Tongue (tissue), 1 donor: ENCODE measurements at regions not wholly inside any gene's neighbourhood (a gene's known extent, or its start where the extent isn't known, plus 50 kb on each side); places are given as distances from the start of the nearest gene placed in this dataset.

Experiments
- DNase-seq: peaks from one replicate; pipeline ENCODE4 v3.0.0-alpha.2; 2015

DNA sequence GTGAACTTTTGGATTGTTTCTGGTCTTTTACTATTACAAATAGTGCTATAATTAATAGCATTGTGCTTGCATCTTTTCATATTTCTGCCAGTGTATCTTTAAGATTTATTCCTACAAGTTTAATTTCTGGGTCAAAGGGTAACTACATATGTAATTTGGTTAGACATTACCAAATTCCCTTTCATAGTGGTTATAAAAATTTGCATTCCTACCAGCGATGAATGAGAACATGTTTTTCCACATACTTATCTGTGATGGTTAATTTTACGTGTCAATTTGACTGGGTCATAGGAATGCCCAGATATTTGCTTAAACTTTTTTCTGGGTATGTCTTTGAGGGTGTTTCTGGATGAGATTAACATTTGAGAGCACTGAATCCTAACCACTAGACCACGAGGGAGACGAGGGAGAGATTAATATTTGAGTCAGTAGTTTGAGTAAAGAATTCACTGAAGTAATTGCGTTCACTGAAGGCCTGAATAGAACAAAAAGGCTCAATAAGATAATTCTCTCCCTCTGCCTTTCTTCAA is 132.3 kb upstream of the NEO1 start:
- no peak for DNase-seq

DNA sequence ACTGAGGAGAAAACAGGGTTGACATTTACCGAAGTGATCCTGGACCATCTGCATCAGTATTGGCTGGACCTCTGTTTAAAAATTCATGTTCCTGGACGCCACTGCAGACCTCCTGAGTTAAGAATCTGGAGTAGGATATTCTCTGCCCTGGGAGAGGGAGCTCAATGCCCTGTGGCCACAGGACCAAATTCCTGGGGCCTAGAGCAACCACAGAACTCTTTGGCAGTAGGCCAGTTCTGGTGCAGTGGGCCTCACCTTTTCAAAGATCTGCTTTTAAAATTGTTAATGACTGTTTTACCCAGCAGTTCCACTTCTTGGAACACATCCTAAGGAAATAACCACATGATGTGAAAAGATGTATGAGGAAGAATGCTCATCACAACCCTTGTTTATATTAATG is 133.3 kb upstream of the ADPGK start:
- no peak for DNase-seq

DNA sequence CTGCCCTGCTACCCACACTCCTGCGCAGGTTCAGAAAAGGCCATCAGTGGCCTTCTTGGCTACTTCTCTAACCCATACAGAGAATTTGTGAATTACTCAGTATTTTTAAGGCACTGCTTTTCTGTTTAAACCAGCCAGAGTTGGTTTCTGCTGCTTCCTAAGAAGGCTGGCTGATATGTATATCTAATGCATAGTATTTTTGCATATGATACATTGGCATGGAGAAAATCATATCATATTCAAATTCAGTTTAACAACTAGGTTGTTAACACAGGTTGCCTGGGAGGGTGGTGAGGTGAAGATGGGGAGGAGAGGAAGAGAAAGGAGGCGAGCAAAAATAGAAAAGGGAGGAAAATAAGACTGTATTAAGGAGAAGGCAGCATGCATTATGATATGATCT is 132.8 kb upstream of the ADPGK start:
- DNase-seq = no peak

DNA sequence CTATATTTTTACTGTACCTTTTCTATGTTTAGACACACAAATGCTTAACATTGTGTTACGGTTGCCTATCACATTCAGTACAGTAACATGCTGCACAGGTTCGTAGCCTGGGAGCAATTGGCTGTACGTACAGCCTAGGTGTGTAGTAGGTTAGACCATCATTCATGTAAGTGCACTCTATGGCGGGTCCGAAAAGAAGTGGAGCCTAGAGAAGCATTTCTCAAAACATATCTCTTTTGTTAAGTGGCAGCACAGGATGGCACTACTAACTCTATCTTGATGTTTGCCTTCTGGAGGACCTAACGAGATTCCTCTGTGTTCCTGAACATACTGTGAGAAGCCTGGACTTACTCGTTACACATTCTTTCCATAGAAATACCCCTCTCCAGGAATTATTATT is 132.3 kb upstream of the ADPGK start:
- no peak for DNase-seq

DNA sequence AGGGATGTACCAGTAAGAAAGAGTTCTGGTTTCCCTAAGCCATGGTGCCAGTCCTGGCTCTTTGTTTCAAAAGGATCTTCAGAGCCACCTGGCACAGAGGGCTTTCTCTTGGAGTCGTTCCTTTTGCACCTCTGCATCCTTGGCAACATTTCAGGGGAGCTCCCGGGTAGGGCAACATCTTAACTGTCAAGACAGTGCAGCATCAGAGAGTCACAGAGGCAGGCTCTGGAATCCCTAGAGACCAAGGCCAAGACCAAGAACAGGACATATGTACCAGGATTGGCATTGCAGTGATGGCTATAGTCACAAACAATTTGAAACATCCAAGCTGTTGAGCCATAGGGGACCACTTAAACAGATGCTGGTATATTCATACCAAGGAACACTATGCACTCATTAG is 129.4 kb upstream of the ADPGK start:
- DNase-seq = no peak

DNA sequence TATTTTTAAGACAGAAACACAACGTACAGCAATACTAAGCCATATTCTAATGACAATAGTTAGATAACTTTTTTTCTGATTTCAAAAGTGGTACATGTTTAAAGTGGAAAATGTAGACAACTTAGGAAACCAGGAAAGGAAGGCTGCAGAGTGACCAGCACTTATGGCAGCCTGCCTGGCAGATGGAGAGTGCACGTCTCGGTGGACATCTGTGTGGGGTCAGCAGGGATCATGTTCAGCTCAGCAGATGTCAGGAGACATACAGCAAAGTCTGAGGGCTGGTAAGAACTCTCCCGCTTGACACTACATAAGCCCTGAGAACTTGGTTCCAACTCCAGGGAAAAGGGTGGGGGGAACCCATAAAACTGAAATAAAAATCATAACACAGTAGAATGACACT is 128.6 kb upstream of the ADPGK start:
- no peak for DNase-seq

DNA sequence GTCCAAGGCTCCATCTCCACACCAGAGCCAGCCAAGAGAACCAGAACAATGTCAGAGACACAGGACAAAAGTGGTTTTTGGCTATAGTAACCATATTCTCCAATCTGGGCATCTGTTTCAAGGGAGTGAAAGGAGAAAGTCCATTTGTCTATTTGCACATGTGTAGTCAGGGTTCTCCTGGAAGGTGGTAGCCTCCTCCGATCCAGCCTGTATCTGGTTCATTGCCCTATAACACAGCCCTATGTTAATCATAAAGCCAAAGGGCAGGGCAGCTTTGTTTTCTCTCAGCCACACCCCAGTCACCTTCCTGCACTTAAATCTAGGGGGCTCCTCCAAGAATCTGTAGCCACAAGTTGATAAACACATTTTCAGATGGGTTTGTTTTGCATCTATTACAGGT is 128.1 kb upstream of the ADPGK start:
- DNase-seq = no peak

DNA sequence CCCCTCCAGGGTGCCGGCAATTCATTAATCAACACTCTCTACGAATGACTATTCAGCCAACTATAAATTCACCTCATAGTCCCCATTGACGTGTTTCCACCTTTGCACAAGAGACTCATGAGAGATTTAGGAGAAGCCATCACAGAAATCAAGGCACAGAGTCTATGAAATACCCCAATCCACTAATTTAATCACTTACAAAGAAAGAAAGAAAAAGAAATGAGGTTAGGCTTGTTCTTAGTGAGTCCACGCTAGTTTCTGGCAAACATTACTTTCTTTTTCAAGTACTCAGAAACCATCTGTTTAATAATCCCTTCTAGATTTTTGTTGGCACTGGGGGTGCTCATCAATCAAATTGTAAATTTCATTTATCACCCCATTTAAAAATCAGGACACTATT is 125.2 kb upstream of the ADPGK start:
- no peak for DNase-seq

DNA sequence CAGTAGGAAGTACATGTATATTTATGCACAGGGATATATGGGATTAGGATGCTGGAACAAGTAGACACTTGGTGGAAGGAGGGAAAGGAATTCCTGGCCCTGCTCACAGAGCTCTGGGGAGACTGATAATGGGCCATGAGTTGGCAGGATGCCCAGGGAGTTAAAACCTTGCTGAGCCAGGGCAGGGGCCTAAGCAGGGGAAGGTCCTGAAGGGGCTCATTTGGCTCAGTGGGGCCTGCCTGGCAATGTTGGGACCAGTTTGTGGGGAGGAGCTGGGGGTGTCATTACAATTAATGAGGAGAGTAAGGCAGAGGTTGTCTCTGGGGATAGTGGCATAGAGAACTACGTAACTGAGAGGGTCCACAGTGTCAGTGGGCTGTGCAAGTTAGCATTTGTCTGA is 124.2 kb upstream of the ADPGK start:
- peak; percentile 77 for DNase-seq

DNA sequence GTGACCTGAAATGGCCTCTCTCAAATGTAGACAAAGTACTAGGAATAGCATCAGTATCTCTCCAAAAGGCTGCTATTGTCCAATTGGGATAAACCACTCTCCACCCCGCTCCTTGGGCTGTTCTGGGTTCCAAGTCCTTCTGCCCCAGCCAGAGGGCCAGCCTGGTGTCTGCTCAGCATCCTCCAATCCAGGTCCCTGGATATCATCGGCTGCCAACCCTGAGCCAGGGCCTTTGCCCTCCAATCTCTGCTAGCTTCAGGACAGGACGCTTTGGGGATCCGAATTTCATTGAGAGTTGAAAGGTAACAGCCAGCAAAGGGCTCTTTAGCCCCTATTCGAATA is 119.3 kb upstream of the ADPGK start:
- no peak for DNase-seq

DNA sequence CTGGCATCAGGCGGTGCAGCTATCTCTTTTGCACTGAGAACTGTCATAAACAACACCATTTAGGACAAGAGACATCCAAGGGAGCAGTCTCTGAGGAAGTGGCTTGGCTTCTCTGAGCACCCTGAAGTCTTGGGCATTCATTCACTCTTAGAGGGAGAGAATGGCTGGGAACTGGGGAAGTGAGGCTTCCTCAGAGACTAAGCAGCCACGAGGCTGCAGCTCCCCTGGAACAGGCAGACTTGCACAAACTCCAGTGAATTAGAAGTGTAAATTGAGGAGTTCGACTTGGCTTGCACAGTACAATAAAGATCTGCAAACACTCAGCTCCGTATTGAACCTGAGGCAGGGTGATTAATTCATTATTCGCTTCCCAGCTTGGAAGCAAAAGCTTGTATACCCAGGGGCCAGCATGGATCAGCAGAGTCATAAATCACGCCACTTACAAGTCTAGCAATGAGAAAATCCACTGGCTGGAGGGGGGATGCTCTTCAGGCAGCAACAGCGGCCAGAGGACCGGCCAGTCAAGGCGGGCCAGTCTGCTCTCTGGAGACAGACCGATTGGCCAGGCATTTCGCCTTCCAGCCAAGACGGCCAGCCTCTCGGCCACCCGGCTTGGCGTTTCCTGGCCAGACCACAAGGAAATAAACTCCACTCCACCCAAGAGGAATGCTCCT is 118.8 kb upstream of the ADPGK start:
- peak; percentile 61 for DNase-seq

DNA sequence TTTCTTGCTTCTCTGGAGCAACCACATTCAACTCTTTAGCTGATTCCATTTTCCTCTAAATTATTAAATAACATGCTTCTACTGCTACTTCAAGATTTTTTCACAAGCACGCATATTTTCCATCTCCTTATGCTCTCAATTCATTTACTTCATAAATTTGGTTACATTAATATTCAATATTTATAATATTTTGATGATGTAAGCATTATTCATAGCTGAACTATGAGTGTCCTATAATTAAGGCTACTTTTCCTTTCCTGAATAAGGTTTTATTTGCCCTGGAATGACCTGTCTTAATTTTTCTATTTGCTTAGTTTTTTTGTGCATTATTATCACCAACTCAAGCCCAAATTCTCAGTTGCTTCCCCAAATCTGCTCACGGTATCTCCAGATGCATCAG is 109.4 kb upstream of the ADPGK start:
- DNase-seq = no peak

DNA sequence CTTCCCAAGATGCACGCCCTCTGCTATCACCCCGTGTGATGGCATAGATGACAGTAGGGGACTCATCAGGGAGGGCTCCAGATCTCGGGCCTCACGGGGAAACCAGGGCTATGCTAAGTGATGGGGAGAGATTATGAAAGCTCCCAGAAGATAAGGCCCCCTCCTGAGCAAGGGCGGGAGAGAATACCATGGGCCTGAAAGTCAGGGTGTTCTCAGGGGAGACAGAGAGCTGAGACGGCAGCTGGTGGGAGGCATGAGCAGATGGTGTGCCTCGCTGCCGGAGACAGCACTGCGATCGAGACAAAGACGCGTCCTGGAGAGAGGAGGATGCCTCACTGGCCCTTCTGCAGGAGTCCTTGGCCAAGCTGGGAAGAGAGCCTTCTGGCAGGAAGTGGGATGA is 106.5 kb upstream of the ADPGK start:
- DNase-seq = no peak

DNA sequence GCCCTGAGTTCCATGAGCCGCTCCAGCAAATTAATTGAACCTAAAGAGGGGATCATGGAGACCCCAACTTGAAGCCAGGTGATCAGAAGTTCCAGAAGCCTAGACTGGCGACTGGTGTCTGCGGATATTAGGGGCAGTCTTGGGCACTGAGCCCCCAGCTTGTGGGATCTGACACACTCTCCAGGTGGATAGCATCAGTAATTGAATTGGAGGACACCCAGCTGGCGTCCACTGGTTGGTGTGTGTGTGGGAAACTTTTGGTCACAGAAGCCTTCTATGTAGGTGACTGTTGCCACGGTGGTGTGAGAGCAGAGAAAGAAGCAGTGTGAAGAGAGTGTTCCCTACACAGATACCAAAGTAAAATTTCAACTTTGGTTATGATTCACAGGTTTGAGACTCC is 106.0 kb upstream of the ADPGK start:
- no peak for DNase-seq

DNA sequence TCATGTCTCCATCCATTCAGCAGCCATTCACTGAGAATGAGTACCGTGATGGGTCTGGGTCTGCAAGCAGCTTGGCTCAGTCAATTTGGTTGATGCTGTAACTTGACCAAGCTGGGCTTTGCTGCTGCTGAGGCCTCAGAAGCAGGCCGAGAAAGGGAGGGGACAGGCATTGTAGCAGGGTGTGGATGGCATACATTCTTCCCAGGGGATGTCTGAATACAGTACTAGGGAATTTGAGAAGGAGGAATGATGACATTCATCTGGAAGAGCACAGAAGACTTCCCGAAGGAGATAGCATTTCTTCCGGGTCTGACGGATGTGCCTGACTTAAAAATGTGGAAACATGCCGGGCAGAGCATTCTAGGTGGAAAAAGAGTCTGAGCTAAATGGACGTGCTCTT is 105.3 kb upstream of the ADPGK start:
- no peak for DNase-seq

DNA sequence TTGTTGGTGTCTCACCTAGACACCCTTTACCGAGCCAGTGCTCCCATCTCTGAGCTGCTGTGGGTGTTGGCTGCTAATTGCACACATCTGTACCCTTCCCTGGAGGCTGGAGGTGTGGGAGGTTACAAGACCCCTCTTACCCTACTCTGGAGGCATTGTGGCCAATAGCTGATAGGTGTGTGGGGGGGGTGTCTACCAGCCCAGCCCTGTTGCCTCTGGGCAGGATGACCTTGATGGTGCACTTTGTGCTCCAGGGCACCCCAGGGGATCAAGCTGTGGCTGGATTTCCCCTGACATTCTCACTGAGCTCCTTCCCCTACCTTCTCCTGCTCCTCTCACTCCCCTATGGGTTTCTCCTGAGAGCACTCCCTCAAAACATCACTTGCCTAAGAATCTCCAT is 104.7 kb upstream of the ADPGK start:
- no peak for DNase-seq

DNA sequence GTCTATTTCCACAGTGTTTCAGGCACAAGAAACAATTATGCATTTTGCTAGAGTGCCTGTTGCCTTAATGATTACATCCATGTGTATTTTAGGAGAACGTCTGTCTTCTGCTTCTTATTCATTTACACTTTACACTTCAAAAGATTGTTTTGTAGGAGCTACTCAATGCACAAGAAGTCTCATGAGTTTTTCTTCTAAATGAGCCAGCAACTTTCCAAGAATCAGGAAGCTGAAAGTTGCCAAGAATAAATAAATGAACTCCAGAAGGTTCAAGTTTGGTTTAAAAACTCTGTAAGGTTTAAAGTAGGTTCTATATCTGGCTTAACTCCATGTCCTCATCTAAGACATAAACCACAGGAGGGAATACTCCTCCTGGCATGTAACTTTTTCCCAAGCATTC is 103.8 kb upstream of the ADPGK start:
- peak; percentile 65 for DNase-seq

DNA sequence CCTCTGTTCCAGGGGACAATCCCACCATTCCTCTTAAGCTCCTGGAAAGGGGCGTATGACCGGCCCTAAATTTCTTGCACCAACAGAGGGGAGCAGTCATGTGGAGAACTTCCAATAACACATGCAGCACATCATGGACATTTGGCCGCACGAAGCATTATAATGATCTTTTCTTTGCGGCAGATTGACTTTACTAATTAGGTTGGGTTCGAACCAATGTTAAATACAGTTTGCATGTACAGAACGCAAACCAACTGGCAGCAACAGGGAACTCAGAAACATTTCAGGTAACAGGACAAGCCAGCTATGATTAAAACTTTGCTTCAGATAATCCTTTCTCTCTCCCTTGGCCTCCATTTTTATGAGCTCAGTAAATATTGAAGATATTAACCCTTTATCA is 100.8 kb upstream of the ADPGK start:
- no peak for DNase-seq

DNA sequence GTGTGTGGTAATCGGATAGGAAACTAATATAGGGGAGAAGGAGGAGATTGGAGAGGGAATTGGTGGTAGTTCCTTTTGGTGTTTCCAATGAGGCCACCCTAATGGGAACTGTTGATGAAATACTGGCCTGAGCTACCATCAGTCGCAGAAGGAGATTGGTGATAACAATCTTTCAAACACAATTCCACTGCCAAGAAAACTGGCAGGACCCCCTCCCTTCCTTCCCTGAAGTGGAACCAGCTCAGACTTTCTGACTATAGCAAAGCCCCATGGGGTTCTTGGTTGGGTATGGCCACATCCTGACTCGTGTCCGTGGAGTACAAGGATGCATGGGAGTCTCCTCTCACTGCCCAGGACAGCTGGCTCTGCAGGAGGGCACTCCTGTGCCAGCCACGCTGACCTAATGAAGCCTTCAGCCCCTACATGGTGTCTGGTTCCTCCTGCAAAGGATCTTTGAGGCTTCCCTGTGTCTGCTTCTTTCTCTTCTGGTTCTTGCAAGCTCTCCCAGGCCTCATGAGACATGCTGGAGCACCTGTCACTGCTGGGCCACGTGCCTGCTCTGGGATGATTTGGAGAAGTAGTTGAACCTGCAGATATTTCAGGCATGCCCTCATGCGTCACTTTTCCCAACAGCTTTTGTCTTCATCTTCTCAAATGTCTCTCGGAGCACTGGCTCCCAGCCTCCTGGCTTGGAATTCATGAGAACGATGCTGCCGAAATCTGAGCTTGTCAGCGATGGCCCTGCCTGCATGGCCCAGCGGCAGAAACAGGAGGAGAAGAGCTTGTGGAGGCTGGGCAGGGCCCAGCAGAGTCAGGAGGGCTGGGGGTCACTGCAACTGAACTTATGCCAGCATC is 90.0 kb upstream of the ADPGK start:
- peak; percentile 94 for DNase-seq

DNA sequence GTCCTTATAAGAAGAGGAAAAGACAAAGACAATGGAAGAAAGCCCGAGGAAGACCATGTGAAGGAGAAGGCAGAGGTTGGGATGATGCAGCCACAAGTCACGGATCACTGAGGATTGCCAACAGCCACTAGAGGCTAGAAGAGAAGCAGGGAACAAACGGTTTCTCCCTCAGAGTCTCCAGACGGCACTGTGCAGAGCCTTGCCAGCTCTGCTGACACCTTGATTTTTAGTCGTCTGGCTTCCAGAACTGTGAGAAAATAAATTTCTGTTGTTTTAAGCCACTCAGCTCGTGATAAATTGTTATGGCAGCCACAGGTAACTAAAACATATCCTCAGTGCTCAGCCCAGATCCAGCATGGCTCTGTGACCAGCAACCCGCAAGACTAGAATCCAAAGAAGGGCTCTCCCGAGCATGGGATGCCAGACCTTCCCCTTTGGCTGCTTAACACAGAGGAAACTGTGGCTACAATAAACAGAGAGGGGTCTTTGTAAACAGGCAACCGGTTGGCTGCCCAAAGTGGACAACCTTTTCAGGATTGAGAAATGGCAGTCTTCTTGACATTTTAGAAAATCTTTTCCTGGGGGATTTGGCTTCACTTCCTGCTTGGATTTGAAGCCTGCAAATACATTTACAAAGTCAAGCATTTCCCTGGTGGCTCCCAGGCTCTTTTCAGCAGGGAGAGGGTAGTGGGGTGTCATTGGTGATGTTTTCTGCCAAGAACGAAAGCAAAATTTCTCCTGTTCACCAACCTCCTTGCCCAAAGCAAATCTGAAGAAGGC is 88.7 kb upstream of the ADPGK start:
- DNase-seq = no peak

DNA sequence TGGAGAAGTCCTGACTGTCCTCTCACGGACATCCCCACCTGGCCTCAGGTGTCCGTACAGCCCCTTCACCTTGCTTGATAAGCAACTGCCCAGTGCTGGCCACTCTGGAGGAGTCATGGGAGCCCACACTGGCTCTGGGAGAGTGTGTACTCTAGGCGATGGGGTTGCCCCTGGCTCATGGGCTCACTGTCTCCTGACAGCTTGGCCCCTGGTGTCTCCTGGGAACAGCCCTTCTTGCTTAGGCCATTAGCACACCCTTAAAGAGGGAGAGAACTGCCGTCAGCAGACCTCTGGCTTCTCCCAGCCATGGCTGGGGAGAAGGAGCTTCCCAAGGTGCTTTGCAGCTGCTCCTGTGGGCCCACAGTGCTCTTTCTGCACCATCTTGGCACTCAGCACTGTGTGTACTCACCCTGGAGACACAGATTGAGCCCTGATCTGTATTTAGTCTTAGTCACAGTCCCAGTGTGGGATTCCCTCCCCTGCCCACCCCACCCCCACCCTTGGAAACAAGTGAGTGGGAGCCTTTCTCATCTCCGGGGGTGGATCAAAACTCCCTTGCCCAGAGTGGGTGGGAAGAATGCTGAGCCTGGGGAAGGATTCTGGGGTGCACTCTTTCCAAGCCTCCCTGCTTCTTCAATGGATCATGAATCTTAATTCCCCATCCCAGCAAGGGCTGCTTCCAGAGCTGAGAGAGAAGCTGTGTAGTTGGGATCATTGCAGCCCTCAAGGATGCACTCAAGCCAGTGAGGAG is 83.5 kb upstream of the ADPGK start:
- no peak for DNase-seq

DNA sequence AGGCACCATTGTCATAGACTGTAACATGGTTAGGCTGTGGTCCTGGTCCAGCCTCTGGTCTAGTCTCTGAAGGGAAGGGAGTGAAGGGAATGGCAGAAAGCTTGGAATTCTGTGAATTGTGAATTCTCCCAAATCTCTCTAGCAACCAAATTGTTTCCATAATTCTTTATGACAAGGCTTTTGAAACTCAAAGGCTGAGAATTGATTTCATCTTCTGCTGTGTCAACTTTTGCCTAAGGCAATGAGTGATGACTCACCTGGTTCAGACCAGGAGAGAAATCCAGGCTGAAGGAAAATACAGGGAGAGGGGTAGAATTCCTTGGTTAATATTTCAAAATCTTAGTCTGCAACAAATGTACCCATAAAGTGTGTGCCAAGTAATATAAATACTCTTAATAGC is 82.6 kb upstream of the ADPGK start:
- no peak for DNase-seq

DNA sequence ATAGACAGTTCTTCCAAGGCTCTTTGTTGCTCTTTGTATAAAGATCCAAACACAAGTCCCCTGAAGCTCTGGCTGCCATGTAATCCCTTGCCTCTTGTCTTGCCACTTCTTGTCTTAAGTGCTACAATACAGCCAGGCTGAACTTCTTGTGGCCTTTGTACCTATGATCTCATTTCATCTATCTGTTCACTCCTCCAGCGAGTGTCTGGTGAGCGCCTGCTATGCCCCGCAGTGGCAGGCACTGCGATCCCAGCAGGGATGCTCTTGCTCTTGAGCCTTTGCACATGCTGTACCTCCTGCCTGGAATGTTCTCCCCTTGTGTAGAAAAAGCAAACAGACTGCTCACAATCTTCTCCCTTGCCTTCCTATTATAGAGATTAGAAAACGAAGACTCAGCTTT is 81.9 kb upstream of the ADPGK start:
- no peak for DNase-seq
